Vagina (tissue), 2 donors: ENCODE measurements at regions not wholly inside any gene's neighbourhood (a gene's known extent, or its start where the extent isn't known, plus 50 kb on each side); places are given as distances from the start of the nearest gene placed in this dataset.

ENCODE experiments used
- CTCF ChIP-seq, 3 experiments: fragments of 450-650 bp in 2 of 3; fragments of 200-600 bp in 1 of 3; sonication (generic) in 1 of 3; IDR thresholded peaks; one replicate each; pipeline ENCODE4 v1.5.1; 2017 to 2019; ENCODE audit warnings: antibody characterized with exemption in 3 of 3, mild to moderate bottlenecking in 2 of 3, moderate library complexity in 2 of 3
- POLR2A ChIP-seq, 2 donors: fragments of 450-650 bp; IDR thresholded peaks; one replicate each; pipeline ENCODE4 v1.6.1; 2017; ENCODE audit warnings: antibody characterized with exemption in 2 of 2, mild to moderate bottlenecking in 2 of 2, moderate library complexity in 2 of 2
- POLR2AphosphoS5 ChIP-seq, 2 donors: sonication (generic); formaldehyde crosslinking; IDR thresholded peaks; one replicate each; pipeline ENCODE4 v1.9.0; 2017; ENCODE audit warnings: antibody characterized with exemption in 2 of 2, mild to moderate bottlenecking in 2 of 2, low read depth in 1 of 2; ENCODE audit not compliant: insufficient read depth in 1 of 2

GRCh38 chr1:29441916-29442668 lies 205.8 kb downstream of the PTPRU start:
- TF ChIP-seq CTCF (IDR thresholded peaks at IDR 0.05) (no peak), POLR2A (IDR thresholded peaks at IDR 0.05) (no peak), POLR2AphosphoS5 (IDR thresholded peaks at IDR 0.05; ENCODE audit: insufficient read depth in 1 of 2, low read depth in 1 of 2) (no peak)
